ENCODE measurements at regions not wholly inside any gene's neighbourhood (a gene's known extent, or its start where the extent isn't known, plus 50 kb on each side); places are given as distances from the start of the nearest gene placed in this dataset.

DNA sequence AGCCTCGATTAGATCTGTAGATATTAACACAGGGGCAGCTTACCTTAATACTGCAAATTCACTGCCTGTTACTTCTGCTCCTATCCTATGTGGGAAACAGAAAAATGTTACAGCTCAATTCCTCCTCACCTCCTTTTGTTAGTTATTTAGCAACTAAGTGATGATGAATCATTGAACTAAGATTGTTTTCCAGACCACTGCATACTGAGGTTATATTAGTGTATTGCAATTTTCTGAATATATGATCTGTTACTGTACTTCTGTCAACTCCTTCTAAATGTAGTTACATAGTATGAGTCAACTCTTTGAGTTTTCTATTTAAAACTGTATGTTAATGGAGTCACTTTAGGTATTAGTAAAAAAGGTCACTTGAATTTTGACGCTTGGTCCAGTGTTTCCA, 331.5 kb upstream of the SLCO3A1 start:
- in situ Hi-C loops (cut with MboI; ENCODE audit: low sequenced_read_pairs, unreplicated experiment), result no loop called here
- TF ChIP-seq, protein P1, sequence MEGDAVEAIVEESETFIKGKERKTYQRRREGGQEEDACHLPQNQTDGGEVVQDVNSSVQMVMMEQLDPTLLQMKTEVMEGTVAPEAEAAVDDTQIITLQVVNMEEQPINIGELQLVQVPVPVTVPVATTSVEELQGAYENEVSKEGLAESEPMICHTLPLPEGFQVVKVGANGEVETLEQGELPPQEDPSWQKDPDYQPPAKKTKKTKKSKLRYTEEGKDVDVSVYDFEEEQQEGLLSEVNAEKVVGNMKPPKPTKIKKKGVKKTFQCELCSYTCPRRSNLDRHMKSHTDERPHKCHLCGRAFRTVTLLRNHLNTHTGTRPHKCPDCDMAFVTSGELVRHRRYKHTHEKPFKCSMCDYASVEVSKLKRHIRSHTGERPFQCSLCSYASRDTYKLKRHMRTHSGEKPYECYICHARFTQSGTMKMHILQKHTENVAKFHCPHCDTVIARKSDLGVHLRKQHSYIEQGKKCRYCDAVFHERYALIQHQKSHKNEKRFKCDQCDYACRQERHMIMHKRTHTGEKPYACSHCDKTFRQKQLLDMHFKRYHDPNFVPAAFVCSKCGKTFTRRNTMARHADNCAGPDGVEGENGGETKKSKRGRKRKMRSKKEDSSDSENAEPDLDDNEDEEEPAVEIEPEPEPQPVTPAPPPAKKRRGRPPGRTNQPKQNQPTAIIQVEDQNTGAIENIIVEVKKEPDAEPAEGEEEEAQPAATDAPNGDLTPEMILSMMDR (IDR thresholded peaks at IDR 0.05; ENCODE audit: borderline replicate concordance, control extremely low read depth, extremely low read depth, insufficient read depth, missing control alignments), result no peak
- DNase-seq (ENCODE audit: low spot score), result no peak

DNA sequence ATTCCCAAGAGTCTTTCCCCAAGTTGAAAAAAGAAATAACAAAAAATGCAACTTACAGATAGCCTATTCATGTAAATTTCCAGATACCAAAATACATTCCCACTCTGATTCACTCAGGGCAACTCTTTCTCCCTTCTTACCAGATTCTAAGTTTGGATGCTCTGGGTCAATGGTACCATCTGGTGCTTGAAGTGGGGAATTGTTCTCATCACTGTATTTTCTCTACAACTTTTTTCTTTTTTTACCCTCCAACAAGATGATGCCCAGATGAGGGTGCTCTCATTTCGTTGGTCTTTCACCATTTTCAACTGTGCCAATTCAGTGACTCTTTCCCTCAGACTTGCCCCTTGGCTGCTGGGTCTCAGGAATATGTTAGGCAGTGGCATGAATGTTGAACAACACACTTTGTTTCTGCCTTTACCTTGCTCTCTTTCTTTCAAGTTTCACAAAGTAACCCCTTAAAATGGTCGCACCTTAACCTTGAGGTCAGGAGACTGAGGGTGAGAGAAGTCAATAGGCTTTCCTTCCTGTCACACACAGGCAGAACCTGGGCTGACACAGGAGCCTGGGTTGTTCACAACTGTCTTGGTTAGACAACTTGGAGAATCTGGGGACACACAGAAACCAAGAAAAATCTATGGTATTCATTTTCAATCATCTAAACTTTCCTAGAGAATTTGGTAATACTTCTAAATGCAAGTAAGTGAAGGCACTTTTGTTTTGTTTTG, 330.7 kb upstream of the SLCO3A1 start:
- TF ChIP-seq, protein P1 (IDR thresholded peaks at IDR 0.05; ENCODE audit: borderline replicate concordance, control extremely low read depth, extremely low read depth, insufficient read depth, missing control alignments), result no peak
- DNase-seq (ENCODE audit: low spot score), result no peak
- in situ Hi-C loops (cut with MboI; ENCODE audit: low sequenced_read_pairs, unreplicated experiment), result no loop called here

DNA sequence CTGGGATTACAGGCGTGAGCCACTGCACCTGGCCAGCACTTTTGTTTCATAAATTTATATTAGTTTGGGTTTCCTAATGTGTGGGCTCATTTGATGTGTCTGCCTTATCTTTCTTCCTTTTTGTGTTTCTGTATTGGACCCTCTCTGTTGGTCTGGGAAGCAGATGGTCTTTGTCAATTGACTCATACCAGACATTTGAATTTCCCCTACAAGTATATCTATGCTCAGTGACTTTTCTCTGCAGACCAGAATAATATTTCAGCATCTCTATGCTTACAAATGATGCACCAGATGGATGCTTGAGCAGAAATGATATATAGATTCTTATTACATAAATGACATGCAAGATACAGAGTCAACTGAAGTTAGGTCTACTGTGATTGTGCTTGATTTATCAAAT, 329.9 kb upstream of the SLCO3A1 start:
- DNase-seq (ENCODE audit: low spot score), result no peak
- TF ChIP-seq, protein P1 (IDR thresholded peaks at IDR 0.05; ENCODE audit: borderline replicate concordance, control extremely low read depth, extremely low read depth, insufficient read depth, missing control alignments), result no peak
- in situ Hi-C loops (cut with MboI; ENCODE audit: low sequenced_read_pairs, unreplicated experiment), result no loop called here

DNA sequence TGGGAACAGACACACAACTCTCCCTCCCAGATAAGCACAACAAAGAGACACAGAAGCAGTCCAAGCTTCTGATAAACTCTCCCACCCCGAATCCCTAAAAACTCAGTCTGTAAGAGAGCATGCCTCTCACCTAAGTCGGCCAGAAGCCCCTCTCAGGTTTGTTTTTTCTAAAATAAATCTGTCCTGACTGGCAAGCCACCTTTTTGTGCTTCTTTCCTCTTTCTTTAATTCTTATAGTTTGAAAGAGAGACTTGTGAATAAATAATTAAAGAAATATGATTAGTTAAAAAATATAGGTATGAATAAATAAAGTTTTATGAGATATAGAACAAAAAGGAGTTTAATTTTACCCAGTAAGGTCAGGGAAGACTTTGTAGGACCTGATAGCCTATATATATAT, 329.0 kb upstream of the SLCO3A1 start:
- in situ Hi-C loops (cut with MboI; ENCODE audit: low sequenced_read_pairs, unreplicated experiment), result no loop called here
- DNase-seq (ENCODE audit: low spot score), result no peak
- TF ChIP-seq, protein P1 (IDR thresholded peaks at IDR 0.05; ENCODE audit: borderline replicate concordance, control extremely low read depth, extremely low read depth, insufficient read depth, missing control alignments), result no peak

DNA sequence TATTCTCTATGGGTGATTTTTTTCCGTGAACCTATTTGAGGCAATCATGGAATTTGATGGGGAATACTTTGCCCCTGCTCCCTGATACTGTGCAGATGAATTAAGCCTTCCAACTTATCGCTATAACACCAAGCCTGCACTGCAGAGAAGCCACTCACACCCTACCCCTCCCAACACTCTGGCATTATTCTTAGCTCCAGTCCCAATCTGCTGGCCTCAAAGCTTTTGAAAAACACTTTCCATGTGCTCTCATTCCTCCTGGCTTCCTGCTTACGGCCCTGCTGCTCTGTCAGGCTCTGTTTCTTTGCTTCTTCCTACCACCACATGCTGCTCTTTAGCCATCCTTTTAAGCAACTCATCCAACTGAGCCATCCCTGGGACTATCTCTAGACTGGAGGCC, 327.8 kb upstream of the SLCO3A1 start:
- DNase-seq (ENCODE audit: low spot score), result no peak
- in situ Hi-C loops (cut with MboI; ENCODE audit: low sequenced_read_pairs, unreplicated experiment), result no loop called here
- TF ChIP-seq, protein P1 (IDR thresholded peaks at IDR 0.05; ENCODE audit: borderline replicate concordance, control extremely low read depth, extremely low read depth, insufficient read depth, missing control alignments), result no peak

DNA sequence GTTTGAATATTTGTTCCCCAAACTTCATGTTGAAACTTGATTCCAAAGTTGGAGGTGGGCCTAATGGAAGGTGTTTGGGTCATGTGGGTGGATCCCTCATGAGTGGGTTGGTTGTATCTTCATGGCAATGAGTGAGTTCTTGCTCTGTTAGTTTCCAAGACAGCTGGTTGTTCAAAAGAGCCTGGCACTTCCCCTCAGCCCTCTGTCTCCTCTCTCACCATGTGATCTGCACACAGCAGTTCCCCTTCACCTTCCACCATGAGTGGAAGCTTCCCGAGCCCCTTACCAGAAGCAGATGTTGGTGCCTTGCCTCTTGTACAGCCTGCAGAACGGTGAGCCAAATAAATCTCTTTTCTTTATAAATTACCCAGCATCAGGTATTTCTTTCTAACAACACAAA, 327.1 kb upstream of the SLCO3A1 start:
- no peak for DNase-seq (ENCODE audit: low spot score)
- TF ChIP-seq, protein P1 (IDR thresholded peaks at IDR 0.05; ENCODE audit: borderline replicate concordance, control extremely low read depth, extremely low read depth, insufficient read depth, missing control alignments), result no peak
- in situ Hi-C loops (cut with MboI; ENCODE audit: low sequenced_read_pairs, unreplicated experiment), result no loop called here

Data from GM13976 (cell line).